ENCODE measurements at regions not wholly inside any gene's neighbourhood (a gene's known extent, or its start where the extent isn't known, plus 50 kb on each side); places are given as distances from the start of the nearest gene placed in this dataset.

DNA sequence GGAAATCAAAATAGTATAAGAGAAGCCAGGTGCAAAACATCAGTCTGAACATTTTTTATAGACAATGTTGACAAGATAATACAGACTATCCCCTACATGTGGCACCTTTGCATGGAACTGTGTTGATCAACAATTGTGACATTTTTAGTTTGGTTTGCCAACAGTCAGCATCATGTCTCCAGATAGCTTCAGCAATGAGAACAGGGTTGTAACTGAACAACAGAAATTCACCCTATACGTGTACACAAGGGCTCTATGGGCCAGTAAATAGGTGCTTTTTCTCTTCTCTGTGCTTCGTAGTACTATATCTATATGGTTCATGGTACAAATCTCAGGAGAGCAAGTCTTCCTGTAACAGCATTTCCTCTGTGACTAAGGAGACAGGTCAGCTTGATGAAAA lies 310.4 kb downstream of the ATXN7L3B start:
- no peaks in the 10 kb centered on the region for H3K9me3 ChIP-seq (replicated peaks; ENCODE audit: control insufficient read depth, insufficient read depth, low read length)
- intact Hi-C loops (cut with micrococcal nuclease; ENCODE audit: unreplicated experiment): no loop called here
- no peak overlapping the region for H3K4me3 ChIP-seq
- SMC1A ChIA-PET (ENCODE audit: uncharacterized antibody, unreplicated experiment): no interaction called here
- no peak overlapping the region for H3K27ac ChIP-seq (ENCODE audit: control insufficient read depth, insufficient read depth)
- FAIRE-seq: no peak
- no peak for DNase-seq (ENCODE audit: low read depth, low spot score)
- no peaks in the 10 kb centered on the region for H3K4me1 ChIP-seq (ENCODE audit: control insufficient read depth, insufficient read depth, low read length)
- no peak overlapping the region for H3K4me2 ChIP-seq (ENCODE audit: control insufficient read depth, insufficient read depth)
- in situ Hi-C loops (cut with MboI): no loop called here
- H2AFZ ChIP-seq (ENCODE audit: control insufficient read depth, low read depth, low read length): no peak overlapping the region
- H3K27me3 ChIP-seq (replicated peaks in 1 of 2; ENCODE audit: control insufficient read depth in 2 of 2, insufficient read depth in 2 of 2, low read length in 1 of 2): no peaks in the 10 kb centered on the region
- no TSS peak for BruUV-seq (replicated peaks)
- TF ChIP-seq ZNF384 (IDR thresholded peaks at IDR 0.05; ENCODE audit: borderline replicate concordance, low read depth, low read length): no peak
- TF ChIP-seq RELA (IDR thresholded peaks at IDR 0.05; ENCODE audit: borderline replicate concordance, partially characterized antibody): no peak
- TF ChIP-seq EED (IDR thresholded peaks at IDR 0.05; ENCODE audit: low read depth): no peak
- no peak for TF ChIP-seq SIN3A (IDR thresholded peaks at IDR 0.05; ENCODE audit: low read depth, low read length)
- no peak for TF ChIP-seq PML (IDR thresholded peaks at IDR 0.05; ENCODE audit: low read length)
- no peak for TF ChIP-seq MXI1 (IDR thresholded peaks at IDR 0.05; ENCODE audit: low read depth, low read length)
- TF ChIP-seq MTA2 (IDR thresholded peaks at IDR 0.05; ENCODE audit: low read depth): no peak
- TF ChIP-seq EZH2 (IDR thresholded peaks at IDR 0.05; ENCODE audit: borderline replicate concordance, control insufficient read depth, low read depth, low read length): no peak
- TF ChIP-seq, protein P1, sequence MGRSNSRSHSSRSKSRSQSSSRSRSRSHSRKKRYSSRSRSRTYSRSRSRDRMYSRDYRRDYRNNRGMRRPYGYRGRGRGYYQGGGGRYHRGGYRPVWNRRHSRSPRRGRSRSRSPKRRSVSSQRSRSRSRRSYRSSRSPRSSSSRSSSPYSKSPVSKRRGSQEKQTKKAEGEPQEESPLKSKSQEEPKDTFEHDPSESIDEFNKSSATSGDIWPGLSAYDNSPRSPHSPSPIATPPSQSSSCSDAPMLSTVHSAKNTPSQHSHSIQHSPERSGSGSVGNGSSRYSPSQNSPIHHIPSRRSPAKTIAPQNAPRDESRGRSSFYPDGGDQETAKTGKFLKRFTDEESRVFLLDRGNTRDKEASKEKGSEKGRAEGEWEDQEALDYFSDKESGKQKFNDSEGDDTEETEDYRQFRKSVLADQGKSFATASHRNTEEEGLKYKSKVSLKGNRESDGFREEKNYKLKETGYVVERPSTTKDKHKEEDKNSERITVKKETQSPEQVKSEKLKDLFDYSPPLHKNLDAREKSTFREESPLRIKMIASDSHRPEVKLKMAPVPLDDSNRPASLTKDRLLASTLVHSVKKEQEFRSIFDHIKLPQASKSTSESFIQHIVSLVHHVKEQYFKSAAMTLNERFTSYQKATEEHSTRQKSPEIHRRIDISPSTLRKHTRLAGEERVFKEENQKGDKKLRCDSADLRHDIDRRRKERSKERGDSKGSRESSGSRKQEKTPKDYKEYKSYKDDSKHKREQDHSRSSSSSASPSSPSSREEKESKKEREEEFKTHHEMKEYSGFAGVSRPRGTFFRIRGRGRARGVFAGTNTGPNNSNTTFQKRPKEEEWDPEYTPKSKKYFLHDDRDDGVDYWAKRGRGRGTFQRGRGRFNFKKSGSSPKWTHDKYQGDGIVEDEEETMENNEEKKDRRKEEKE (IDR thresholded peaks at IDR 0.05): no peak
- TF ChIP-seq JUND (IDR thresholded peaks at IDR 0.05; ENCODE audit: low read depth, low read length): no peak
- TF ChIP-seq IKZF1 (conservative IDR thresholded peaks at IDR 0.05): no peak
- no peak for TF ChIP-seq HDAC2 (IDR thresholded peaks at IDR 0.05)
- no peak for TF ChIP-seq CHD1 (IDR thresholded peaks at IDR 0.05; ENCODE audit: low read depth, low read length)
- no peak for TF ChIP-seq DPF2 (IDR thresholded peaks at IDR 0.05)
- no peak for TF ChIP-seq CBFB (IDR thresholded peaks at IDR 0.05; ENCODE audit: low read depth)
- TF ChIP-seq, protein P2, sequence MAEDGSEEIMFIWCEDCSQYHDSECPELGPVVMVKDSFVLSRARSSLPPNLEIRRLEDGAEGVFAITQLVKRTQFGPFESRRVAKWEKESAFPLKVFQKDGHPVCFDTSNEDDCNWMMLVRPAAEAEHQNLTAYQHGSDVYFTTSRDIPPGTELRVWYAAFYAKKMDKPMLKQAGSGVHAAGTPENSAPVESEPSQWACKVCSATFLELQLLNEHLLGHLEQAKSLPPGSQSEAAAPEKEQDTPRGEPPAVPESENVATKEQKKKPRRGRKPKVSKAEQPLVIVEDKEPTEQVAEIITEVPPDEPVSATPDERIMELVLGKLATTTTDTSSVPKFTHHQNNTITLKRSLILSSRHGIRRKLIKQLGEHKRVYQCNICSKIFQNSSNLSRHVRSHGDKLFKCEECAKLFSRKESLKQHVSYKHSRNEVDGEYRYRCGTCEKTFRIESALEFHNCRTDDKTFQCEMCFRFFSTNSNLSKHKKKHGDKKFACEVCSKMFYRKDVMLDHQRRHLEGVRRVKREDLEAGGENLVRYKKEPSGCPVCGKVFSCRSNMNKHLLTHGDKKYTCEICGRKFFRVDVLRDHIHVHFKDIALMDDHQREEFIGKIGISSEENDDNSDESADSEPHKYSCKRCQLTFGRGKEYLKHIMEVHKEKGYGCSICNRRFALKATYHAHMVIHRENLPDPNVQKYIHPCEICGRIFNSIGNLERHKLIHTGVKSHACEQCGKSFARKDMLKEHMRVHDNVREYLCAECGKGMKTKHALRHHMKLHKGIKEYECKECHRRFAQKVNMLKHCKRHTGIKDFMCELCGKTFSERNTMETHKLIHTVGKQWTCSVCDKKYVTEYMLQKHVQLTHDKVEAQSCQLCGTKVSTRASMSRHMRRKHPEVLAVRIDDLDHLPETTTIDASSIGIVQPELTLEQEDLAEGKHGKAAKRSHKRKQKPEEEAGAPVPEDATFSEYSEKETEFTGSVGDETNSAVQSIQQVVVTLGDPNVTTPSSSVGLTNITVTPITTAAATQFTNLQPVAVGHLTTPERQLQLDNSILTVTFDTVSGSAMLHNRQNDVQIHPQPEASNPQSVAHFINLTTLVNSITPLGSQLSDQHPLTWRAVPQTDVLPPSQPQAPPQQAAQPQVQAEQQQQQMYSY (CRISPR knock-in tag; IDR thresholded peaks at IDR 0.05): no peak
- H3K36me3 ChIP-seq (ENCODE audit: control insufficient read depth in 2 of 2, insufficient read depth in 2 of 2, low read length in 1 of 2): no peaks in the 10 kb centered on the region
- H4K20me1 ChIP-seq (ENCODE audit: control insufficient read depth, insufficient read depth): no peaks in the 10 kb centered on the region
- H3K9ac ChIP-seq (ENCODE audit: control insufficient read depth, insufficient read depth, low read length): no peak overlapping the region
- POLR2A ChIA-PET: no interaction called here
- CTCF ChIA-PET: no interaction called here
- no peaks in the 10 kb centered on the region for H3K79me2 ChIP-seq (ENCODE audit: control insufficient read depth, insufficient read depth, low read length)
- WGBS (ENCODE audit: insufficient coverage, insufficient replicate concordance, low lambda C conversion rate, missing lambda C conversion rate): 0% methylated on average over 2 of the region's 2 CpGs
- RAD21 ChIA-PET (ENCODE audit: unreplicated experiment): no interaction called here
- ATAC-seq: no peak
